Spinal cord (tissue), 9 donors: ENCODE measurements at regions not wholly inside any gene's neighbourhood (a gene's known extent, or its start where the extent isn't known, plus 50 kb on each side); places are given as distances from the start of the nearest gene placed in this dataset.
"Not testable (repeated sequence)": the region's sequence is repeated elsewhere in the genome, so short reads cannot be mapped to it uniquely, and the experiment has no call there.

ENCODE experiments used
- DNase-seq, 6 donors: peaks; one replicate each; pipeline versions ENCODE4 v3.0.0 to v3.0.0-alpha.2; 2013 to 2015; ENCODE audit warnings: low spot score in 6 of 6, low read depth in 4 of 6
- H3K27ac ChIP-seq: one replicate; pipeline ENCODE4 v1.5.1; 2013; ENCODE audit warnings: low read depth, low read length, control low read depth
- H3K27me3 ChIP-seq: one replicate; pipeline ENCODE4 v1.6.1; 2013; ENCODE audit warnings: low read length; ENCODE audit not compliant: control insufficient read depth, insufficient read depth
- H3K36me3 ChIP-seq: one replicate; pipeline ENCODE4 v1.6.1; 2013; ENCODE audit warnings: low read length; ENCODE audit not compliant: control insufficient read depth, insufficient read depth
- H3K4me1 ChIP-seq: one replicate; pipeline ENCODE4 v1.6.1; 2013; ENCODE audit warnings: low read length; ENCODE audit not compliant: control insufficient read depth, insufficient read depth
- H3K4me3 ChIP-seq: one replicate; pipeline ENCODE4 v1.5.1; 2013; ENCODE audit warnings: low read depth, low read length, control low read depth
- H3K9me3 ChIP-seq: one replicate; pipeline ENCODE4 v1.6.1; 2013; ENCODE audit warnings: low read length; ENCODE audit not compliant: control insufficient read depth, insufficient read depth
- WGBS: methylation state at CpG from one replicate; pipeline ENCODE4 v1.1.5; 2013; ENCODE audit warnings: missing lambda C conversion rate; ENCODE audit not compliant: insufficient coverage; 5-methylcytosine and 5-hydroxymethylcytosine counted together
- donor health status: healthy.

DNA sequence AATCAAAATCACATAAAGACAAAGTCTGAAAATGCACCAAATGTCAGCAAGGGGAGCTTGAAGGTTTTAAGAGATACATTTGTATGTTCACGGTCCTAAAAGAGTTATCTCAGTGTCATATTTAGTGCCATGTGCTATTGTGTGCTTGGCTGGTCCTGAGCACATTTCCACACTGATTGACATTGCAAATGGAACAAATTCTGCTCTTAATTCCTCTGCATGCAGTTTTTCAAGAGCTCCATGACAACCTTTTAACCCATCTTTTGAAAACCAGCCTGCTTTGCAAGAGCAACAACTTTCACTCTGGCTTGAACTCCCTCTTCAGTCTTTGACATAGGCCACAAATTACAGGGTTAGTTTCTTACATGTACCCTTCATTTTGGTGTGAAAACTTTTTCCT, 175.4 kb upstream of the ACTBL2 start:
- H3K36me3 ChIP-seq, result no peaks in the 10 kb centered on the region
- H3K4me3 ChIP-seq, result no peak overlapping the region
- WGBS, result no CpG with 5 or more reads among the region's 1 CpG
- H3K4me1 ChIP-seq, result no peaks in the 10 kb centered on the region
- peak in 1 of 6 donors; percentile 54 for DNase-seq
- no peaks in the 10 kb centered on the region for H3K27me3 ChIP-seq
- no peak overlapping the region for H3K27ac ChIP-seq
- no peaks in the 10 kb centered on the region for H3K9me3 ChIP-seq

DNA sequence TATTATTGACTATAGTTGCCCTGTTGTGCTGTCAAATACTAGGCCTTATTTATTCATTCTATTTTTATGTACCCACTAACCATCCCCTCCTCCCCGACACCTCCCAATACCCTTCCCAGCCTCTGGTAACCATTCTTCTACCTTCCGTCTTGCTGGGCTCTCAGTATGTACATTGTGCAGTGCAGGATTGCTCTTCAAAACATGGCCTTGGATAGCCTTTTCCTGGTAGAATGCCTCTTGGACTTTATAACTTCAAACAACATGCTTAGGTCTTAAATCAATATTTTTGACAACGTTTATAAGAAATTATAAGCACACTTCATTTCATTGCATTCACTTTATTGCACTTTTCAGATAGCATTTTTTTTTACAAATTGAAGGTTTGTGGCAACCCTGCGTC, 172.6 kb upstream of the ACTBL2 start:
- Histone ChIP-seq H3K4me3 (no peak overlapping the region), H3K27me3 (no peaks in the 10 kb centered on the region), H3K27ac (no peak overlapping the region), H3K4me1 (no peaks in the 10 kb centered on the region), H3K9me3 (no peaks in the 10 kb centered on the region), H3K36me3 (no peaks in the 10 kb centered on the region)
- DNase-seq, result no peak
- WGBS, result 94% methylated on average over 2 of the region's 4 CpGs

DNA sequence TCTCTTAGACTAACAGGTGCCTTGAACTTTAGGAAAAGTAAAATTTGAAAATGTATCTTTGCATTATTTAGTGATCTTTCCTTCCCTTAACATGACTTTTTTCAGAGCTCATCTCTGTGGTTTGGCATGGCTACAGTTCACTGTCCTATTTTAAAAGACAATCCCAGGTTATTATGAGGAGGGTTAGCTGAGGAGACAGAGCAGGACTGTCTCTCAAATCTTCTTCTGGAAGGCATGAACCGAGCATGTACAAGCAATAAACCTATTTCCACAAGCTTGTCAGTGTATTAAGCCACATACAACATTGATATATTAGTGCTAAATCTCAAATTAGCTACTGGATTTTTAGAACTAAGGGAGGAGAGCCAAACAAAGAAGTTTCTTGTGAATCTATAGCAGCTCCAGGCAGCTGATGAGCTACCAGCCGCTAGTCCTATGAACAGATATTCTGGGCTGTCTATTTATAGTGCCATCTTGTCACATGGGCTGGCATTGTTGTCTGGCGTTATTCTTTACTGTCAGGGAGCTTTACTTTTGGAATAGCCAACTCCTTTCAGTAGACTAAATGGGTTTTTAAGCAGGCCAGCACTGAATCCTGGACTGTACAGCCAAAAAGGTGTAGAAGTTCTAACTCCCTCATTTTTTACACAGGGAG, 171.2 kb upstream of the ACTBL2 start:
- no peaks in the 10 kb centered on the region for H3K36me3 ChIP-seq
- H3K27ac ChIP-seq, result no peak overlapping the region
- no peak overlapping the region for H3K4me3 ChIP-seq
- WGBS, result 13% methylated on average over 2 of the region's 3 CpGs
- H3K4me1 ChIP-seq, result no peaks in the 10 kb centered on the region
- peak in 5 of 6 donors; percentile 10 to 77 (median 11) for DNase-seq
- no peaks in the 10 kb centered on the region for H3K9me3 ChIP-seq
- H3K27me3 ChIP-seq, result no peaks in the 10 kb centered on the region

DNA sequence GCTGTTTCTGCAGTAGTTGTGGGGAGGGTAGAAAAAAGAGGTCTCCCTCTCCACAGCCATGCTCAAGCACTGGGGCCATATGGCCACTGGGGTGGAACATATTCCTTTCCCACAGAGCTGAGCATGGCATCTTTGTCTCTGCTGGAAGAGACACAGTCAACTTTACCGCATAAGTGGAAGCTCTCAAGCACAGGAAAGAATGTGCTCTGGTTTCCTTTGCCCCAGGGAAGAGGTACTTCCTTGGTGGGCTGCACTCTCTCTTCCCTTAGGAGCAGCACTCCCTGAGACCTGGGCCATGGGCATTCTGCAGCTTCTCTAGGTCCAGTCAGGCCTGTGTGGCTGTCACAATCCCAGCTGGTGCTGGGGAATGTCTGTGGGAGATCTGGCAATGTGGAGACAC, 168.5 kb upstream of the ACTBL2 start:
- Histone ChIP-seq H3K4me3 (no peak overlapping the region), H3K27ac (no peak overlapping the region)

DNA sequence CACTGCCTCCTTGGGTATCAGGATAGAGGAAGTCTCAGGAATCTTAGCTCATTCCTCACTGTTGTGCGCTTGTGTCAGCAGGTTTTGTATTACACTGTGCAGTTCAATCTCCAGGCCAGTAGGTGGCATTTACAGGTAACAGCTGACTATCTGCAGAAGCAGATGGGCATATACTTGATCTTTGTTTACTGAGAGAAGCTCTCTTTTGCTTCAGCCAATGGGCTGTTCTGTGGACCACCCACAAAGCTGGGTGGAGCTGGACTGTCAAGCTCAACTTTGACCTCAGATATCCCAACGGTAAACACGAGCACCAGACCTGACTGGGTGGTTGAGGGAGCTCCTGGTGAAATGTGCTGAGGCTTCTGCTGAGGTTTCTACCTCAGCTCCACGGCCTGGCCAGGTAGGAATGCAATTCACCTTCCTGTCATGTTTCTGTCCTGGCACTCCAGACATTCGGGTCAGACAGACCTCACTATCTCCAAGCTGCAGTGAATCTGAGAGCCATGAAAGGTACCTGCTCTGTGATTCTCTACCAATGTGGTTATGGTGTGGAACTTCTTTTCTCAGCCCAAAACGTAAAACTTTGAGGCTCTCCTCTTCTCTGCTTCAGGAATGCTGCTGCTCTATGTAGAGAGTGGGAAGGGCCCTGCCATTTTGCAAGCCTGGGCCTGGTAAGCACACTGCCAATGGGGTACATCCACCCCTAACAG, 167.9 kb upstream of the ACTBL2 start:
- H3K9me3 ChIP-seq, result no peaks in the 10 kb centered on the region
- H3K27ac ChIP-seq, result no peak overlapping the region
- H3K4me3 ChIP-seq, result no peak overlapping the region
- DNase-seq, result no peak
- H3K36me3 ChIP-seq, result no peaks in the 10 kb centered on the region
- H3K4me1 ChIP-seq, result no peaks in the 10 kb centered on the region
- 83% methylated on average over 4 of the region's 6 CpGs for WGBS
- no peaks in the 10 kb centered on the region for H3K27me3 ChIP-seq

More for the DNA sequence above, 168.5 kb upstream of the ACTBL2 start:
- no peaks in the 10 kb centered on the region for H3K4me1 ChIP-seq
- no peaks in the 10 kb centered on the region for H3K27me3 ChIP-seq
- no peaks in the 10 kb centered on the region for H3K9me3 ChIP-seq
- no peak for DNase-seq
- H3K36me3 ChIP-seq, result no peaks in the 10 kb centered on the region
- 100% methylated on average over 1 of the region's 1 CpG for WGBS

DNA sequence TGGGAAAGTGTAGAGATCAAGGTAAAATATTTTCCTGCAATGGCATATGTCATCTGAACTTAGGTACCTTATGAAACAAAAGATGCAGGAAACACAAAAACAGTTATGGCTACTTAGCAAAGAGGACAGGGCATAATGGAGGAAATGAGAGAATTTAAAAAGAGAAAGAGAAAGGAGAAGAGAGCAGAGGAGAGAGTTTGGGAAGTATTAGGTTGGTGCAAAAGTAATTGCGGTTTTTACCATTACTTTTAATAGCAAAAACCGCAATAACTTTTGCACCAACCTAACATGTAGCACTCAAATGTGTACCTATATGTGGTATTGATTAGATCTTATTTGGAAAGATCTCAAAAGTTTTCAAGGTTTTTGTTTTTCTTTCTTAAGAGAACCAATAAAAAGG, 160.1 kb upstream of the ACTBL2 start:
- no peaks in the 10 kb centered on the region for H3K4me1 ChIP-seq
- no peaks in the 10 kb centered on the region for H3K36me3 ChIP-seq
- no peaks in the 10 kb centered on the region for H3K27me3 ChIP-seq
- WGBS, result no CpG with 5 or more reads among the region's 2 CpGs
- DNase-seq, result no peak
- no peak overlapping the region for H3K4me3 ChIP-seq
- H3K27ac ChIP-seq, result no peak overlapping the region
- H3K9me3 ChIP-seq, result no peaks in the 10 kb centered on the region

DNA sequence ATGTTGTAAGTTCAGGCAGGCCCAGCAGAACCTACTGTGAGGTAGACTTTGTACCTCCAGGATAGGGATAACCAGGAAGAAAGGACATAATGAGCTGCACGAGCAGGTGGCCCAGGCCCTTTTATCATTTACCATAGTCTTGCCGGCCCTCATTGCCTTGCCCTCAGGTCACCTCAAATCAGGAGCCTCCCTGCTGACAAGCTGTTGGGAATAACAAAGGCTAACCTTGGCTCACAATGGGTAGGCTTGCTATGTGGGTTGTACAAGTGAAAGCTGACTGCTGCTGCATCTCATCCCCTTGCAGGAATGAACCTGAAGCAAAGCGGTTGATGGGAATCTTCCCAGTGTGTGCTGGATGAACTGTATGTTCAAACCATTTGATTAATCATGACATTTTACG, 159.5 kb upstream of the ACTBL2 start:
- no peak for DNase-seq
- 85% methylated on average over 4 of the region's 4 CpGs for WGBS
- no peaks in the 10 kb centered on the region for H3K9me3 ChIP-seq
- H3K4me3 ChIP-seq, result no peak overlapping the region
- no peaks in the 10 kb centered on the region for H3K36me3 ChIP-seq
- H3K4me1 ChIP-seq, result no peaks in the 10 kb centered on the region
- no peaks in the 10 kb centered on the region for H3K27me3 ChIP-seq
- no peak overlapping the region for H3K27ac ChIP-seq

DNA sequence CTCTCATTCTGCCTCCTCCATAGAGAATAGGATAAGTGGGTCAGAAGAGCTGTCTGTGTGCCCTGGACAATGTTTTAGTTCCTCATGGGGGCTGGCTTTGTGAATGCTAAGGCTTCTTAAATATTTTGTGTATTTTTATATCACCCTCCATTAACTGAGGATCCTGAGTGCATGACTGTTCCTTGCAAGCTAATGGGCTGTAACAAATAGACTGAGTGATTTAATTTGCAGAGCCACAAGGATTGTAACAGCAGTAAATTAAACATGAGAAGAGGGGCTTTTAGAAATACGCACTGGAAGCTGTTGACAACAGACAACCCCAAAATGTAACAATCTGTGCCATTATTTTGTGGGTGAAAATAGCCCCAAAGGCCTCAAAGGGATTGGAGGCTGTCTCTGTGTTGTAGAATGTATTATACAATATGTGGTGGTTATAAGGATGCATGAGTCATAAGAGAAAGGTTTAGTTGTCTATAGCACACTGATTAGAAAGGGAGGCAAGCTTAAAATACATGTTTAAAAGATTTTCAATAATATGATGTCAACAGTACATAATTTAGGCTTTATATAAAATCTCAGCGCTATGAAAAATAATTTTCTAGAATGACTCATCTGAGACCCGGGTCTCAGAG, 152.7 kb upstream of the ACTBL2 start:
- peak in 1 of 6 donors; percentile 61 for DNase-seq

DNA sequence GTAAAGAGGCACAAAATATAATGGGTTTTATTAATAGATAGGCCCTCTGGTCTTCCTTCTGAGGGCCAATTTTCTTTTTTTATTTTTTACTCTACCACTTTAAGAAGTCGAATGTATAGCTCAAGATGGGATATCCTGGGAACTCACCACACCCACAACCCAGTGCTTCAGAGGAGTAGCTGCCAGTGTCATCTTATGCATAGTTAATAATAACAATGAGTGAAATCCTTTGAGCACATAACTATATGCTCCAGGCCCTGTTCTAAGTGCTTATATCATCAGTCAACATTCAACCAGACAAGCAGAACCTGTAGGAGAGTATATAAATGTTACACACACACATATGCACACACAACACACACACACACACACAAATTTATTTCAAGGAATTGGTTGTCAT, 150.3 kb upstream of the ACTBL2 start:
- Histone ChIP-seq H3K27me3 (no peaks in the 10 kb centered on the region), H3K36me3 (no peaks in the 10 kb centered on the region), H3K9me3 (no peaks in the 10 kb centered on the region), H3K4me3 (no peak overlapping the region), H3K27ac (no peak overlapping the region), H3K4me1 (no peaks in the 10 kb centered on the region)
- no CpG with 5 or more reads among the region's 1 CpG for WGBS
- no peak for DNase-seq

More for the DNA sequence above, 152.7 kb upstream of the ACTBL2 start:
- H3K27ac ChIP-seq, result no peak overlapping the region
- H3K4me3 ChIP-seq, result no peak overlapping the region
- no peaks in the 10 kb centered on the region for H3K4me1 ChIP-seq
- no peaks in the 10 kb centered on the region for H3K9me3 ChIP-seq
- WGBS, result no CpG with 5 or more reads among the region's 3 CpGs
- no peaks in the 10 kb centered on the region for H3K36me3 ChIP-seq
- no peaks in the 10 kb centered on the region for H3K27me3 ChIP-seq

DNA sequence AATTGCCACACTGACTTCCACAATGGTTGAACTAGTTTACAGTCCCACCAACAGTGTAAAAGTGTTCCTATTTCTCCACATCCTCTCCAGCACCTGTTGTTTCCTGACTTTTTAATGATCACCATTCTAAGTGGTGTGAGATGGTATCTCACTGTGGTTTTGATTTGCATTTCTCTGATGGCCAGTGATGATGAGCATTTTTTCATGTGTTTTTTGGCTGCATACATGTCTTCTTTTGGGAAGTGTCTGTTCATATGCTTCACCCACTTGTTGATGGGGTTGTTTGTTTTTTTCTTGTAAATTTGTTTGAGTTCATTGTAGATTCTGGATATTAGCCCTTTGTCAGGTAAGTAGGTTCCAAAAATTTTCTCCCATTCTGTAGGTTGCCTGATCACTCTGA, 148.5 kb upstream of the ACTBL2 start:
- H3K9me3 ChIP-seq, H3K27ac ChIP-seq, H3K4me3 ChIP-seq, H3K4me1 ChIP-seq, H3K27me3 ChIP-seq, DNase-seq, H3K36me3 ChIP-seq: not testable (repeated sequence)
